Mesothelial cell of epicardium (in vitro differentiated cells): ENCODE measurements at regions not wholly inside any gene's neighbourhood (a gene's known extent, or its start where the extent isn't known, plus 50 kb on each side); places are given as distances from the start of the nearest gene placed in this dataset.
"Not testable (repeated sequence)": the region's sequence is repeated elsewhere in the genome, so short reads cannot be mapped to it uniquely, and the experiment has no call there.

ENCODE experiments used
- DNase-seq, 2 experiments: peaks; one replicate each; pipeline ENCODE4 v3.0.0; 2021; ENCODE audit warnings: low spot score in 2 of 2; ENCODE audit not compliant: unreplicated experiment in 2 of 2
- H3K27ac Mint-ChIP-seq: 2 replicates; pipeline ENCODE4 v1.8.0; 2021; ENCODE audit warnings: mixed read lengths
- H3K27me3 Mint-ChIP-seq: 2 replicates; pipeline ENCODE4 v1.8.0; 2021; ENCODE audit warnings: low read depth, mixed read lengths
- H3K36me3 Mint-ChIP-seq: 2 replicates; pipeline ENCODE4 v1.8.0; 2021; ENCODE audit warnings: mixed read lengths
- H3K4me1 Mint-ChIP-seq: 2 replicates; pipeline ENCODE4 v1.8.0; 2021; ENCODE audit warnings: mixed read lengths
- H3K4me3 Mint-ChIP-seq: 2 replicates; pipeline ENCODE4 v1.8.0; 2021; ENCODE audit warnings: mild to moderate bottlenecking, moderate library complexity, mixed read lengths
- H3K9me3 Mint-ChIP-seq: 2 replicates; pipeline ENCODE4 v1.8.0; 2021; ENCODE audit warnings: mixed read lengths
- TF ChIP-seq, protein P1 (sequence below): fragments of 200-600 bp; sonication (generic); IDR thresholded peaks from one replicate; pipeline ENCODE4 v1.5.0; 2021; ENCODE audit warnings: antibody characterized with exemption; ENCODE audit not compliant: unreplicated experiment

DNA sequence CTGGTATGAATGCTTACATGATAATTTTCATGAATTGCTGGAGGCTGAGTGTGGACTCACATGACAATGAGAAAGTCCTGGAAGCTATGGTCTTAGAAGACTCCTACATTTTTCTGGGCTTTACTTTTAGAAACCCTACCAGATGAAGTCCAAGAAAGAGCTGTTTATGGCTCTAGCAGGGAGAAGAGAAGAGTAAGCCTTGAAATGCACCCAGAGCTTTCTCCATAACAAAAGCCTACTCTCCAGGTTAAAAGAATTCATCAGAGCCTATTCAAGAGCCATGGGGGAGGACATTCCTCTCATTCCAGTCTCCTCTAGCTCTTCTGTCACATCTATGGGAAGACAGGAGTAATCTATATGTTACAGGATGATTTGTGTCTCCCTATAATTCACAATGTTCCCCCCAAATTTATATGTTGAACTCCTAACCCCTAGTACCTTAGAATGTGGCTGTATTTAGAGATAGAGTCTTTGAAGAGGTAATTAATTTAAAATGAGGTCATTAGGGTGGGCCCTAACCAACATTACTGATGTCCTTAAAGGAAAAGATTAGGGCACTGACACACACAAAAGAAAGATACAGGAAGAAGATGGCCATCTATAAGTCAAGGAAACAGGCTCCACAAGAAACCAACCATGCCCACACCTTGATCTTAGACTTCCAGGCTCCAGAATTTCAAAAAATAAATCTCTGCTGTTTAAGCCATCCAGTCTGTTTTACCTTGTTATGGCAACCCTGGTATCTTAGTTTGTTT is 193.8 kb upstream of the PTER start:
- no peak overlapping the region for H3K27ac Mint-ChIP-seq
- DNase-seq = no peak
- H3K4me1 Mint-ChIP-seq = no peaks in the 10 kb centered on the region
- H3K27me3 Mint-ChIP-seq = no peaks in the 10 kb centered on the region
- TF ChIP-seq, protein P1, sequence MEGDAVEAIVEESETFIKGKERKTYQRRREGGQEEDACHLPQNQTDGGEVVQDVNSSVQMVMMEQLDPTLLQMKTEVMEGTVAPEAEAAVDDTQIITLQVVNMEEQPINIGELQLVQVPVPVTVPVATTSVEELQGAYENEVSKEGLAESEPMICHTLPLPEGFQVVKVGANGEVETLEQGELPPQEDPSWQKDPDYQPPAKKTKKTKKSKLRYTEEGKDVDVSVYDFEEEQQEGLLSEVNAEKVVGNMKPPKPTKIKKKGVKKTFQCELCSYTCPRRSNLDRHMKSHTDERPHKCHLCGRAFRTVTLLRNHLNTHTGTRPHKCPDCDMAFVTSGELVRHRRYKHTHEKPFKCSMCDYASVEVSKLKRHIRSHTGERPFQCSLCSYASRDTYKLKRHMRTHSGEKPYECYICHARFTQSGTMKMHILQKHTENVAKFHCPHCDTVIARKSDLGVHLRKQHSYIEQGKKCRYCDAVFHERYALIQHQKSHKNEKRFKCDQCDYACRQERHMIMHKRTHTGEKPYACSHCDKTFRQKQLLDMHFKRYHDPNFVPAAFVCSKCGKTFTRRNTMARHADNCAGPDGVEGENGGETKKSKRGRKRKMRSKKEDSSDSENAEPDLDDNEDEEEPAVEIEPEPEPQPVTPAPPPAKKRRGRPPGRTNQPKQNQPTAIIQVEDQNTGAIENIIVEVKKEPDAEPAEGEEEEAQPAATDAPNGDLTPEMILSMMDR = no peak
- H3K4me3 Mint-ChIP-seq = no peak overlapping the region
- no peaks in the 10 kb centered on the region for H3K36me3 Mint-ChIP-seq
- peaks cover 8% of the 10 kb centered on the region for H3K9me3 Mint-ChIP-seq

DNA sequence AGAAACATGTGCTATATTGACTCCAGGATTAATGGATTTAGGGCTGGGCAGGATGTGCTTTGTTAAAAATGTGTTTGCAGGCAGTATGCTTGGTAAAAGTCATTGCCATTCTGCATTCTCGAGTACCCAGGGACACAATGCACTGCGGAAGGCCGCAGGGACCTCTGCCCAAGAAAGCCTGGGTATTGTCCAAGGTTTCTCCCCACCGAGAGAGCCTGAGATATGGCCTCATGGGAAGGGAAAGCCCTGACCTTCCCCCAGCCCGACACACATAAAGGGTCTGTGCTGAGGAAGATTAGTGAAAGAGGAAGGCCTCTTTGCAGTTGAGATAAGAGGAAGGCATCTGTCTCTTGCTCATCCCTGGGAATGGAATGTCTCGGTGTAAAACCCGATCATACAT is 186.7 kb upstream of the PTER start:
- peaks cover 27% of the 10 kb centered on the region for H3K9me3 Mint-ChIP-seq

DNA sequence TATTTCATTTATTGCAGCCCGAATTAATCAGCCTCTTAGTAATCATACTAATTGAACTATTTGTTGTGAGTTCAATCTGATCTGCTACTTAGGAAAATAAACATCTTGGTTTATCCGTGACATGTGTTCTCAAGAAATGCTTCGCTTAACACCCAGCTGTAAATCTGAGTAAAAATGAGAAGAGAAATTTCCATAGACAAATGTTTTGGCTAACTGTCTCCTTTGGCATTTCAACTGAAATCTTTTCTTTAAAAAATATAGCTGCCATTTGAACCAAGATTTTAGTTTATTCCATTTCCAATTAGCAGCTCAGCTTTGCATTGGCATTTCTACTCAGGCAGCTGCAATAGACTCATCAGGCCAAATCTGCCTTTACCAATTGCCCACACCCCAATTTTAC is 180.5 kb upstream of the PTER start:
- H3K27me3 Mint-ChIP-seq = no peaks in the 10 kb centered on the region
- no peak overlapping the region for H3K27ac Mint-ChIP-seq
- H3K4me3 Mint-ChIP-seq = no peak overlapping the region
- no peaks in the 10 kb centered on the region for H3K4me1 Mint-ChIP-seq
- peaks cover 29% of the 10 kb centered on the region for H3K9me3 Mint-ChIP-seq
- no peak for DNase-seq
- H3K36me3 Mint-ChIP-seq = no peaks in the 10 kb centered on the region
- TF ChIP-seq, protein P1 = no peak

More for the DNA sequence above, 186.7 kb upstream of the PTER start:
- not testable (repeated sequence) for H3K4me1 Mint-ChIP-seq, DNase-seq, H3K36me3 Mint-ChIP-seq, H3K27me3 Mint-ChIP-seq, H3K27ac Mint-ChIP-seq, H3K4me3 Mint-ChIP-seq

DNA sequence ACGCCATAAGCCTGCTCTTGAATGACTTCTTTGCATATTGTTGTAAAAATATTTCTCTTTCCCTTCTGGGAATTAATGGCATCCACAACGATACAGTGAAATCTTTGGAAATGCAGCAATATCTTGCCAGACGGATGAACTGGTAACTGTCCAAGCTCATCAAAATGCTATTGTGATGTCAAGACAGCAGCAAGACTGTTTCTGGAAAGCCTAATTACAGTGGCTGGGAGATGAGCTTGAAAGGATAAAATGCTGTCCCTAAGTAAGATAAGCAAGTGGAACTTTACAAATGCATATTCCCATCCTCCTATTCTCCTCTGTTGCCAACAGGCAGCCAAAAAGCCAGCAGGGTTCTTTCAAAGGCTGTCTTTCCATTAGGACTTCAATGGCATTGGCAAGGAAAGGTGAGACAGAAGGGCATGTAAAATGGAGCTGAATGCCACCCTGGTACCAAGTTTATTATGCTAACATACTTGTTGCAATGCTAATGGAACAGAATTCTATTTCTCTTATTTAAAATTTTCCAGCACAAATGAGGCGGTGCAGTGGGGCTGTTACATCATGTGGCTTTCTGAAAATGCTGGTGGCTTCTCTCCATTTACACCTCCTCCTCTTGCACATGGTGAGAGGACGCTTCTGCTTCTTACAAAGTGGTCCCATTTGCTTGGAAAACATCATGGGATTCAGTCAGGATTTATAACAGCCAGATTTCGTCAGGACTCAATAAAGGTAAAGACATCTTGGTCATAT is 178.3 kb upstream of the PTER start:
- H3K27ac Mint-ChIP-seq = no peak overlapping the region
- no peaks in the 10 kb centered on the region for H3K36me3 Mint-ChIP-seq
- TF ChIP-seq, protein P1 = no peak
- DNase-seq = no peak
- no peaks in the 10 kb centered on the region for H3K27me3 Mint-ChIP-seq
- no peak overlapping the region for H3K4me3 Mint-ChIP-seq
- peaks cover 14% of the 10 kb centered on the region for H3K9me3 Mint-ChIP-seq
- no peaks in the 10 kb centered on the region for H3K4me1 Mint-ChIP-seq

DNA sequence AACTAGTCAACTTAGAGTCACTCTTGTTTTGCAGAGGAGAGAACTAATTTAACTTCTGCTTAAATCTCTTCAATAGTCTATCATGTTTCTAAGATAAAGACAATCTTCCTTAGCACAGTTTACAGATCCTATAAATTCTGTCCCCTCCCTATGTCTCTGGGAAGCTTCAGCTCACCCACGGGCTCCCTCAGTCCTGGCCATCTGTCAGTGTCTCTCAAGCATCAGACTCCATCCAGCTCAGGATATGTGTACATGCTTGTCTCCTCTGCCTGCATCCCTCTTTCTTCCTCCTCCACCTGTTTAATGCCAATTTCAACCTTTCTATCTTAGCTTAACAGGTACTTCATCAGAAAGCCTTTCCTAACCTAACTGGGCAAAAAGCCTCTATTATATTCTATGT is 177.1 kb upstream of the PTER start:
- H3K36me3 Mint-ChIP-seq = no peaks in the 10 kb centered on the region
- H3K27ac Mint-ChIP-seq = no peak overlapping the region
- TF ChIP-seq, protein P1 = no peak
- no peaks in the 10 kb centered on the region for H3K4me1 Mint-ChIP-seq
- no peak overlapping the region for H3K4me3 Mint-ChIP-seq
- H3K9me3 Mint-ChIP-seq = peaks cover 5% of the 10 kb centered on the region
- DNase-seq = no peak
- no peaks in the 10 kb centered on the region for H3K27me3 Mint-ChIP-seq

DNA sequence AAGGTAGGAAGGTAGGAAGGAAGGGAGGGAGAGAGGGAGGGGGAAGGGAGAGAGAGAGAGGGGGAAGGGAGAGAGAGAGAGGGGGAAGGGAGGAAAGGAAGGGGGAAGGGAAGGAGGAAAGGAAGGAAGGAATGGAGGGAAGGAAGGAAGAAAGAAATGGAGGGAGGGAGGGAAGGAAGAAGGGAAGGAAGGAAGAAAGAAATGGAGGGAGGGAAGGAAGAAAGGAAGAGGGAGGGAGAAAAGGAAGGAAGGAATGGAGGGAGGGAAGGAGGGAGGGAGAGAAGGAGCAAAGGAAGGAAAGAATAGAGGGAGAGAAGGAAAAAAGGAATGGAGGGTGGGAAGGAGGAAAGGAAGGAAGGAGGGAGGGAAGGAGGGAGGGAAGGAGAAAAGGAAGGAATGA is 176.4 kb upstream of the PTER start:
- TF ChIP-seq, protein P1 = no peak
- no peaks in the 10 kb centered on the region for H3K27me3 Mint-ChIP-seq
- no peaks in the 10 kb centered on the region for H3K4me1 Mint-ChIP-seq
- peaks cover 4% of the 10 kb centered on the region for H3K9me3 Mint-ChIP-seq
- no peak overlapping the region for H3K4me3 Mint-ChIP-seq
- DNase-seq = no peak
- no peak overlapping the region for H3K27ac Mint-ChIP-seq
- H3K36me3 Mint-ChIP-seq = no peaks in the 10 kb centered on the region
